ENCODE measurements at regions not wholly inside any gene's neighbourhood (a gene's known extent, or its start where the extent isn't known, plus 50 kb on each side); places are given as distances from the start of the nearest gene placed in this dataset.

GRCh38 chr20:30488941-30489613 is 768.4 kb upstream of the DEFB115 start:
- Histone ChIP-seq H3K9ac (replicated peaks; ENCODE audit: extremely low read depth, insufficient read depth, low read length) (no peak overlapping the region), H4K20me1 (replicated peaks; ENCODE audit: control insufficient read depth, extremely low read depth, insufficient read depth, low read length) (no peaks in the 10 kb centered on the region), H2AFZ (ENCODE audit: low read depth, low read length) (no peak overlapping the region), H3K79me2 (ENCODE audit: control insufficient read depth, insufficient read depth, low read length) (no peaks in the 10 kb centered on the region), H3K4me1 (ENCODE audit: control insufficient read depth, extremely low read depth, insufficient read depth, low read length) (no peaks in the 10 kb centered on the region), H3K27ac (ENCODE audit: insufficient read depth, low read depth, low read length) (no peak overlapping the region), H3K4me2 (ENCODE audit: insufficient read depth, low read length) (no peak overlapping the region), H3K27me3 (ENCODE audit: control insufficient read depth in 2 of 2, insufficient read depth in 2 of 2, low read length in 2 of 2) (no peaks in the 10 kb centered on the region), H3K36me3 (ENCODE audit: control insufficient read depth in 2 of 2, extremely low read depth in 1 of 2, insufficient read depth in 2 of 2, low read length in 2 of 2) (no peaks in the 10 kb centered on the region), H3K9me1 (replicated peaks; ENCODE audit: control insufficient read depth, extremely low read depth, insufficient read depth, low read length) (no peaks in the 10 kb centered on the region), H3K4me3 (replicated peaks in 1 of 3; ENCODE audit: insufficient read depth in 1 of 3, low read depth in 1 of 3, low read length in 3 of 3) (no peak overlapping the region), H3K9me3 (replicated peaks; ENCODE audit: control insufficient read depth, insufficient read depth, low read length) (no peaks in the 10 kb centered on the region)
- intact Hi-C loops (cut with micrococcal nuclease) (no loop called here), dilution Hi-C loops (cut with MboI; ENCODE audit: extremely low pct_ligation_motif_present, low sequenced_read_pairs) (no loop called here)
- POLR2A ChIA-PET, result no interaction called here
- FAIRE-seq, result no peak
- CTCF ChIA-PET, result no interaction called here
- DNase-seq (ENCODE audit: low read depth, low spot score), result no peak
- no TSS peak for BruUV-seq (replicated peaks)
- TF ChIP-seq POLR2A (IDR thresholded peaks at IDR 0.05; ENCODE audit: low read depth, low read length) (no peak), JUN (IDR thresholded peaks at IDR 0.05; ENCODE audit: borderline replicate concordance, insufficient read depth, insufficient read length, low read depth) (no peak), POLR2AphosphoS5 (IDR thresholded peaks at IDR 0.05; ENCODE audit: insufficient read depth, low read depth, low read length) (no peak), MYC (IDR thresholded peaks at IDR 0.05; ENCODE audit: low read depth, low read length) (no peak), CTCF (IDR thresholded peaks at IDR 0.05; ENCODE audit: extremely low read depth in 1 of 2, insufficient read depth in 1 of 2, low read depth in 1 of 2, low read length in 2 of 2) (no peak), FOS (IDR thresholded peaks at IDR 0.05; ENCODE audit: borderline replicate concordance, insufficient read depth, low read length) (no peak)
- TF ChIP-seq, protein P1, sequence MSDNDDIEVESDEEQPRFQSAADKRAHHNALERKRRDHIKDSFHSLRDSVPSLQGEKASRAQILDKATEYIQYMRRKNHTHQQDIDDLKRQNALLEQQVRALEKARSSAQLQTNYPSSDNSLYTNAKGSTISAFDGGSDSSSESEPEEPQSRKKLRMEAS (IDR thresholded peaks at IDR 0.05; ENCODE audit: insufficient read depth, insufficient read length), result no peak

All from endothelial cell of umbilical vein (primary cell).